PC-9 (cell line): ENCODE measurements at regions not wholly inside any gene's neighbourhood (a gene's known extent, or its start where the extent isn't known, plus 50 kb on each side); places are given as distances from the start of the nearest gene placed in this dataset.
"Not testable (repeated sequence)": the region's sequence is repeated elsewhere in the genome, so short reads cannot be mapped to it uniquely, and the experiment has no call there.

Experiments used
- BruUV-seq: library from RNA; stranded (reverse); fragments of 400-500 nt; replicated peaks from 2 replicates; lab custom pipeline; 2021; lab: Mats Ljungman, UMichigan
- CTCF ChIA-PET: fragments of 300-600 bp; sonication (Branson Sonifier 250); formaldehyde crosslinking; loops from one replicate; lab custom pipeline; 2022; ENCODE audit warnings: antibody characterized with exemption; lab: Charles Lee
- POLR2A ChIA-PET: fragments of 300-600 bp; sonication (Branson Sonifier 250); formaldehyde crosslinking; loops from one replicate; lab custom pipeline; 2022; ENCODE audit warnings: antibody characterized with exemption; ENCODE audit not compliant: unreplicated experiment; lab: Charles Lee
- DNase-seq, 2 experiments: peaks; one replicate each; pipeline versions ENCODE4 v3.0.0 to v3.0.0-alpha.2; 2015 to 2022; ENCODE audit warnings: mixed read lengths in 1 of 2
- H2AFZ ChIP-seq: fragments of 200-600 bp; sonication (generic); 2 replicates; pipeline ENCODE4 v1.8.1; 2017; ENCODE audit warnings: antibody characterized with exemption
- H3F3A ChIP-seq: fragments of 200-600 bp; sonication (generic); 2 replicates; pipeline ENCODE4 v1.8.1; 2017; ENCODE audit warnings: antibody characterized with exemption, mild to moderate bottlenecking, low read depth; ENCODE audit not compliant: insufficient read depth
- H3K27ac ChIP-seq: fragments of 200-600 bp; sonication (generic); 2 replicates; pipeline ENCODE4 v1.6.1; 2016; ENCODE audit warnings: mixed run types
- H3K27me3 ChIP-seq: fragments of 200-600 bp; sonication (generic); 2 replicates; pipeline ENCODE4 v1.6.1; 2016; ENCODE audit warnings: low read depth, mixed run types; ENCODE audit not compliant: insufficient read depth
- H3K36me3 ChIP-seq: fragments of 200-600 bp; sonication (generic); 2 replicates; pipeline ENCODE4 v1.6.1; 2016; ENCODE audit warnings: low read depth, mixed run types
- H3K4me1 ChIP-seq: fragments of 200-600 bp; sonication (generic); replicated peaks from 2 replicates; pipeline ENCODE4 v1.6.1; 2016; ENCODE audit warnings: mixed run types; ENCODE audit not compliant: insufficient read depth
- H3K4me2 ChIP-seq: fragments of 200-600 bp; sonication (generic); 2 replicates; pipeline ENCODE4 v1.6.1; 2017; ENCODE audit warnings: mixed run types
- H3K4me3 ChIP-seq: fragments of 200-600 bp; sonication (generic); 2 replicates; pipeline ENCODE4 v1.6.1; 2016; ENCODE audit warnings: mixed run types
- H3K79me2 ChIP-seq: fragments of 200-600 bp; sonication (generic); 2 replicates; pipeline ENCODE4 v1.6.1; 2017; ENCODE audit warnings: low read depth, mixed run types
- H3K9me2 ChIP-seq: fragments of 200-600 bp; sonication (generic); 2 replicates; pipeline ENCODE4 v1.8.1; 2017; ENCODE audit warnings: mild to moderate bottlenecking; ENCODE audit not compliant: insufficient read depth
- H3K9me3 ChIP-seq: fragments of 200-600 bp; sonication (generic); 2 replicates; pipeline ENCODE4 v1.8.1; 2016; ENCODE audit warnings: low read depth; ENCODE audit not compliant: insufficient read depth
- H4K20me1 ChIP-seq: fragments of 200-600 bp; sonication (generic); 2 replicates; pipeline ENCODE4 v1.8.1; 2017; ENCODE audit not compliant: insufficient read depth
- EZH2 ChIP-seq: fragments of 200-600 bp; sonication (generic); IDR thresholded peaks from 2 replicates; pipeline ENCODE4 v1.8.0; 2017; ENCODE audit warnings: antibody characterized with exemption, low read depth
- intact Hi-C: fragments of 100-400 bp; cut with micrococcal nuclease; formaldehyde crosslinking; loops from one replicate; pipeline ENCODE4 v1.10.0; 2022; ENCODE audit not compliant: unreplicated experiment
- TF ChIP-seq, protein P1 (sequence below): fragments of 200-600 bp; sonication (generic); conservative IDR thresholded peaks from 2 replicates; pipeline ENCODE4 v1.6.1; 2017; ENCODE audit warnings: mixed run types, antibody characterized with exemption, mild to moderate bottlenecking, moderate library complexity

DNA sequence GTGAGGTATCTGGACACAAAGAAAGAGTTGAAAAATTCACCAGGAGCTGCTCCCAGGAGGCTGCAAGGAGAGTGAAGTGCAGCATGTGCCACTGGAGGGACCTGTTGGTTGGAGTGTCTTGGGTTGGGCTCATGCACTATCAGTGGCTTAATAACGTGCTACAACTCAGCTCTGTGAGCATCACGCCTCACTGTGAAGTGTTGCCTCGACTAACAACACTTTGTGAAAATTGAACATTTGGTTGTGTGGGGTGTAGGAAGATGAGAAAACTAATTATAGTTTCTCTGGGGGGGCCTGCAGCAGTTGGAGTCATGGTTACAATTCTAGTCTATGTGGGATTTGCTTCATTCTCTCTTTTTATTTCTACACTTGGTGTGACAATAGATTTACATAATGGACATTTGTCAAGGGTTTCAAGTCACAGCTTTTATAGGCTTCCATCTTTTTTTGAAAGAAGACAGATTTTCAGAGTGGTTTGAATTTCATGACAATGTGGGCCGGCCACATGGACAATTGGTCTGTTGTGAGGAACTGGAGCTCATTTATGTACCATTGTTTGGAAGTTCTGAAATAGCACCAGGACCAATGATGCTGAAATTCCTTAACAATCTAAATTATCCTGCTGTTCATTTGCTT lies 121.3 kb downstream of the RAMP3 start:
- H3K27ac ChIP-seq, result no peak overlapping the region
- TF ChIP-seq, protein P1, sequence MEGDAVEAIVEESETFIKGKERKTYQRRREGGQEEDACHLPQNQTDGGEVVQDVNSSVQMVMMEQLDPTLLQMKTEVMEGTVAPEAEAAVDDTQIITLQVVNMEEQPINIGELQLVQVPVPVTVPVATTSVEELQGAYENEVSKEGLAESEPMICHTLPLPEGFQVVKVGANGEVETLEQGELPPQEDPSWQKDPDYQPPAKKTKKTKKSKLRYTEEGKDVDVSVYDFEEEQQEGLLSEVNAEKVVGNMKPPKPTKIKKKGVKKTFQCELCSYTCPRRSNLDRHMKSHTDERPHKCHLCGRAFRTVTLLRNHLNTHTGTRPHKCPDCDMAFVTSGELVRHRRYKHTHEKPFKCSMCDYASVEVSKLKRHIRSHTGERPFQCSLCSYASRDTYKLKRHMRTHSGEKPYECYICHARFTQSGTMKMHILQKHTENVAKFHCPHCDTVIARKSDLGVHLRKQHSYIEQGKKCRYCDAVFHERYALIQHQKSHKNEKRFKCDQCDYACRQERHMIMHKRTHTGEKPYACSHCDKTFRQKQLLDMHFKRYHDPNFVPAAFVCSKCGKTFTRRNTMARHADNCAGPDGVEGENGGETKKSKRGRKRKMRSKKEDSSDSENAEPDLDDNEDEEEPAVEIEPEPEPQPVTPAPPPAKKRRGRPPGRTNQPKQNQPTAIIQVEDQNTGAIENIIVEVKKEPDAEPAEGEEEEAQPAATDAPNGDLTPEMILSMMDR, result no peak
- no peak for TF ChIP-seq EZH2
- intact Hi-C loops, result no loop called here
- no peak overlapping the region for H3K4me3 ChIP-seq
- no peaks in the 10 kb centered on the region for H3K9me3 ChIP-seq
- H3F3A ChIP-seq, result no peaks in the 10 kb centered on the region
- no peak for DNase-seq
- no peaks in the 10 kb centered on the region for H3K9me2 ChIP-seq
- H3K79me2 ChIP-seq, result no peaks in the 10 kb centered on the region
- H2AFZ ChIP-seq, result no peak overlapping the region
- H3K27me3 ChIP-seq, result peaks cover 55% of the 10 kb centered on the region
- H3K36me3 ChIP-seq, result no peaks in the 10 kb centered on the region
- CTCF ChIA-PET, result no interaction called here
- BruUV-seq, result no TSS peak
- no peaks in the 10 kb centered on the region for H4K20me1 ChIP-seq
- POLR2A ChIA-PET, result no interaction called here
- H3K4me1 ChIP-seq, result no peaks in the 10 kb centered on the region
- no peak overlapping the region for H3K4me2 ChIP-seq

DNA sequence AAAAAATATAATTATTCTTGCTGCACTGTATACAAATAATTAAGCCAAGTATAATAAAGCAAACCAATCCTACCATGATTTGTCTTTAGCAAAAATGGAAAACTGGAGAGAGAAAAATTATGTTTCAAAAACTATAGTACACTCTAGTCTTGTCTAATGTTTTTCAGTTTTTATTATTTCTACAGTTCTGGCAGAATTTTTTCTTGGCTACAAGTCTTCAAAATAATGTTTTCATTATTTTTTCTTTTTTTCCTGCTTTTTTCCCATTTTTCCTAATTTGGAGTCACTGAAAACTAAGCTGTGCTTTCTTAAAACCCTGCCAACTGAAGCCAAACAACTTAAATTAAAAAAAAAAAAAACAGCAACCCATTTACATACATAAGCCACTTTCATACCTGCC lies 132.0 kb downstream of the RAMP3 start:
- intact Hi-C loops, POLR2A ChIA-PET: not testable (repeated sequence)

DNA sequence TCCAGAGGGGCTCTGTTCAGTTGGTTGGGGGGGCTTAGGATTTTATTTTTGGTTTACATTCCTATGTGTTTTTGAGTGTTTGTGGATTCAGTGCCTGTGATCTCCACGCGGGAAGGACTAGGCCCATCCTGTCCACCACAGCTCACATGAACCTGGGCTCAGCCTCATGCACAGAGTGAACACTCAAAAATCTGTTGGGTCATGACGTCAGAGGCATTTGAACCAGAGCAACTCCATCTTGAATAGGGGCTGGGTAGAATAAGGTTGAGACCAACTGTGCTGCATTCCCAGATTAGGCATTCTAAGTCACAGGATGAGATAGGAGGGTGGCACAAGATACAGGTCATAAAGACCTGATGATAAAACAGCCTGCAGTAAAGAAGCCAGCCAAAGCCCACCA lies 133.3 kb downstream of the RAMP3 start:
- DNase-seq, result no peak
- Histone ChIP-seq H3K36me3 (no peaks in the 10 kb centered on the region), H3F3A (no peaks in the 10 kb centered on the region), H3K9me2 (no peaks in the 10 kb centered on the region), H3K9me3 (0 out of 2 replicates have a peak, but pooled peaks cover 3% of the 10 kb centered on the region), H3K4me2 (no peak overlapping the region), H3K27me3 (peaks cover 61% of the 10 kb centered on the region), H3K79me2 (no peaks in the 10 kb centered on the region), H3K27ac (no peak overlapping the region), H2AFZ (no peak overlapping the region), H3K4me3 (no peak overlapping the region), H4K20me1 (no peaks in the 10 kb centered on the region), H3K4me1 (no peaks in the 10 kb centered on the region)
- no TSS peak for BruUV-seq
- POLR2A ChIA-PET, result no interaction called here
- no peak for TF ChIP-seq EZH2
- TF ChIP-seq, protein P1, result no peak
- intact Hi-C loops, result no loop called here
- CTCF ChIA-PET, result no interaction called here

More for the DNA sequence above, 132.0 kb downstream of the RAMP3 start:
- H2AFZ ChIP-seq, H3K4me3 ChIP-seq, H3K4me1 ChIP-seq, H3K9me2 ChIP-seq, H3K79me2 ChIP-seq, H3K36me3 ChIP-seq, H3K9me3 ChIP-seq, H3K4me2 ChIP-seq, BruUV-seq, H3F3A ChIP-seq, DNase-seq, CTCF ChIA-PET, H4K20me1 ChIP-seq, H3K27ac ChIP-seq: not testable (repeated sequence)
- peaks cover 52% of the 10 kb centered on the region for H3K27me3 ChIP-seq

DNA sequence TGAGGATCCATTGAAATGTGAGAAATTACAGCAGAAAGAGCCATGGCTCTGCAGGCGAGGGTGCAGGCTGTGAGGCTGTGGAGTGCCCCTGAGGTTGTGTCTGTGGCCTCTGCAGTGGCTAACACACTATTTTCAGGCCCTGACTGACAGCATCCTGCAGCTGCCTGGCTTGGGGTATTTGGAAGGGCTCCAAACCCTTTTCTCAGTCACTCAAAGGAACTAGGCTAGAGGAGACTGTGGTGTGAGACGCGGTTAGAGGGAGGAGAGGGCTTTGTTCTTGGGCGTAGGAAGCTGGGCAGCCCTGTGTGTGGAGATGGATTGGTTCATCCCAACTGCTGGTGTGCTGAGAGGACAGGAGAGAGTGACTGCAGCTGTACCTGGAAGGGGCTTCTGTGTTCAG lies 134.9 kb downstream of the RAMP3 start:
- no peak overlapping the region for H3K27ac ChIP-seq
- POLR2A ChIA-PET, result no interaction called here
- CTCF ChIA-PET, result no interaction called here

More for the DNA sequence above, 134.9 kb downstream of the RAMP3 start:
- no peak overlapping the region for H2AFZ ChIP-seq
- no peak for DNase-seq
- 0 out of 2 replicates have a peak, but pooled peaks cover 3% of the 10 kb centered on the region for H3K9me3 ChIP-seq
- H3K4me2 ChIP-seq, result no peak overlapping the region
- no peaks in the 10 kb centered on the region for H3K36me3 ChIP-seq
- no peaks in the 10 kb centered on the region for H3K4me1 ChIP-seq
- intact Hi-C loops, result no loop called here
- H3K27me3 ChIP-seq, result peaks cover 75% of the 10 kb centered on the region
- no peaks in the 10 kb centered on the region for H3K79me2 ChIP-seq
- H3K9me2 ChIP-seq, result no peaks in the 10 kb centered on the region
- H4K20me1 ChIP-seq, result no peaks in the 10 kb centered on the region
- H3F3A ChIP-seq, result no peaks in the 10 kb centered on the region
- BruUV-seq, result no TSS peak
- H3K4me3 ChIP-seq, result no peak overlapping the region
- no peak for TF ChIP-seq EZH2
- TF ChIP-seq, protein P1, result no peak
